Gastrocnemius medialis (tissue), 4 donors: ENCODE measurements at regions not wholly inside any gene's neighbourhood (a gene's known extent, or its start where the extent isn't known, plus 50 kb on each side); places are given as distances from the start of the nearest gene placed in this dataset.
"Not testable (repeated sequence)": the region's sequence is repeated elsewhere in the genome, so short reads cannot be mapped to it uniquely, and the experiment has no call there.

ENCODE experiments used
- ATAC-seq, 2 donors: fragments of 150-250 bp; one replicate each; pipeline ENCODE4 v1.9.1; 2016
- DNase-seq, 2 donors: peaks; one replicate each; pipeline ENCODE4 v3.0.0-alpha.2; 2019
- H3K27ac ChIP-seq, 4 donors: fragments of 200-600 bp; sonication (generic); 1 replicate in 1 of 4; 2 replicates in 3 of 4; pipeline ENCODE4 v1.5.1; 2016 to 2018; ENCODE audit warnings: mild to moderate bottlenecking in 2 of 4, moderate library complexity in 1 of 4
- H3K27me3 ChIP-seq, 3 donors: fragments of 200-600 bp; sonication (generic) in 2 of 3; 1 replicate in 1 of 3; 2 replicates in 2 of 3; pipeline versions ENCODE4 v1.5.1 to v1.6.0; 2016 to 2019; ENCODE audit warnings: mild to moderate bottlenecking in 1 of 3, moderate library complexity in 1 of 3
- H3K36me3 ChIP-seq, 2 donors: fragments of 200-600 bp; sonication (generic) in 1 of 2; one replicate each; pipeline ENCODE4 v1.5.1; 2017 to 2018
- H3K4me1 ChIP-seq, 2 donors: fragments of 200-600 bp; sonication (generic) in 1 of 2; one replicate each; pipeline ENCODE4 v1.5.1; 2016 to 2017; ENCODE audit warnings: mild to moderate bottlenecking in 2 of 2
- H3K4me3 ChIP-seq, 4 donors: fragments of 200-600 bp; sonication (generic) in 3 of 4; 1 replicate in 1 of 4; 2 replicates in 3 of 4; pipeline ENCODE4 v1.5.1; 2016 to 2019; ENCODE audit warnings: mild to moderate bottlenecking in 2 of 4
- H3K9me3 ChIP-seq, 3 donors: fragments of 200-600 bp; sonication (generic) in 2 of 3; 1 replicate in 1 of 3; 2 replicates in 2 of 3; pipeline ENCODE4 v1.5.1; 2016 to 2019
- POLR2A ChIP-seq, 2 donors: fragments of 450-650 bp; IDR thresholded peaks; one replicate each; pipeline ENCODE4 v1.6.1; 2017; ENCODE audit warnings: antibody characterized with exemption in 2 of 2, mild to moderate bottlenecking in 2 of 2, moderate library complexity in 2 of 2
- in situ Hi-C, 4 donors: fragments of 200-750 bp; cut with MboI; loops; one replicate each; pipeline versions ENCODE4 v1.15.0 to v1.8.0; 2017; ENCODE audit warnings: low sequenced_read_pairs in 4 of 4
- intact Hi-C: fragments of 100-400 bp; cut with DNase I; formaldehyde crosslinking; loops from one replicate; pipeline ENCODE4 v1.15.1; 2023; ENCODE audit warnings: low total_unique reads
- TF ChIP-seq, protein P1 (sequence below), 5 experiments: fragments of 450-650 bp in 3 of 5; fragments of 200-600 bp in 2 of 5; sonication (generic) in 2 of 5; IDR thresholded peaks in 4 of 5; conservative IDR thresholded peaks in 1 of 5; 1 replicate in 4 of 5; 2 replicates in 1 of 5; pipeline ENCODE4 v1.5.1; 2016 to 2019; ENCODE audit warnings: antibody characterized with exemption in 5 of 5, mild to moderate bottlenecking in 3 of 5, moderate library complexity in 3 of 5

DNA sequence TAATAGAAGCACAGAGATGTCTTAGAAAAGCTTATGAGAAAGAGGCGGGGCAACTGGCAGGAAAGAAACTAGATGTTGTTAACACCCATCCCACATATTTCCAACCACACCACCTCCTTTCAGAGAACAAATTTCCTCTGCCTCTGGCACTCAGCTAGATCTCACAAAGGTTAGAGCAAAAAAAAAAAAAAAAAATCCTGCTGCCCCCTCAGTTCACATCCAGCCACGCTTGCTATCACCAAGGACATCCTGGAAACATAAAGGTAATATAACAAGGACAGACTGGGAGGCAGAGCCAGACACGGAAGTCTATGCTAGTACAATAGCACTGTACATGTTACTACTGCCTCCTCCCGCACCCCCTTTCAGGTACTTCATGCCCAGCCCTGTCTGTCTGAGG, 238.0 kb upstream of the PTGER4 start:
- Histone ChIP-seq H3K27me3 (no peaks in the 10 kb centered on the region), H3K4me3 (no peak overlapping the region), H3K9me3 (peaks cover 0 to 3% (median 0%) of the 10 kb centered on the region in 3 donors), H3K27ac (no peak overlapping the region), H3K36me3 (no peaks in the 10 kb centered on the region), H3K4me1 (no peaks in the 10 kb centered on the region)
- intact Hi-C loops = no loop called here
- DNase-seq (no peak), ATAC-seq (no peak)
- in situ Hi-C loops = no loop called here
- TF ChIP-seq, protein P1, sequence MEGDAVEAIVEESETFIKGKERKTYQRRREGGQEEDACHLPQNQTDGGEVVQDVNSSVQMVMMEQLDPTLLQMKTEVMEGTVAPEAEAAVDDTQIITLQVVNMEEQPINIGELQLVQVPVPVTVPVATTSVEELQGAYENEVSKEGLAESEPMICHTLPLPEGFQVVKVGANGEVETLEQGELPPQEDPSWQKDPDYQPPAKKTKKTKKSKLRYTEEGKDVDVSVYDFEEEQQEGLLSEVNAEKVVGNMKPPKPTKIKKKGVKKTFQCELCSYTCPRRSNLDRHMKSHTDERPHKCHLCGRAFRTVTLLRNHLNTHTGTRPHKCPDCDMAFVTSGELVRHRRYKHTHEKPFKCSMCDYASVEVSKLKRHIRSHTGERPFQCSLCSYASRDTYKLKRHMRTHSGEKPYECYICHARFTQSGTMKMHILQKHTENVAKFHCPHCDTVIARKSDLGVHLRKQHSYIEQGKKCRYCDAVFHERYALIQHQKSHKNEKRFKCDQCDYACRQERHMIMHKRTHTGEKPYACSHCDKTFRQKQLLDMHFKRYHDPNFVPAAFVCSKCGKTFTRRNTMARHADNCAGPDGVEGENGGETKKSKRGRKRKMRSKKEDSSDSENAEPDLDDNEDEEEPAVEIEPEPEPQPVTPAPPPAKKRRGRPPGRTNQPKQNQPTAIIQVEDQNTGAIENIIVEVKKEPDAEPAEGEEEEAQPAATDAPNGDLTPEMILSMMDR (IDR thresholded peaks at IDR 0.05 in 4 of 5, conservative IDR thresholded peaks at IDR 0.05 in 1 of 5) = no peak
- no peak for TF ChIP-seq POLR2A (IDR thresholded peaks at IDR 0.05)

DNA sequence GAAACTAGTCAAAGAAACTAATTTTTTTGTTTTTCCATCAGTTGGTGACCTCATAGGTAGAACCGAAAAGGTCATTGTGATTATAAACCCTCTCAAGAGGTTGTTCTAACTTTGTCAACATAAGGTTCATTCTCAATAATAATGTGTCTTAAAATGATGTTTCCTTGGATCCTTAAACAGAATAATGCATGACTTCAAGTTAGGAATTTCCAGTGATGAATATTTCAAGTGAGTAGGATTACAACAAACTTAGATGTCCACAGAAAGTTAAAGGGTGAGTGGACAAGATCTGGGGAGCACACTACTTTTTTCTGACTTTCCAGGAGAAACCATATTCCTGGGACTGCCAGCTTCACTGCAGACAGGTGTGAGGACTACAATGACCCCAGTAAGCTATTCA, 239.0 kb upstream of the PTGER4 start:
- Histone ChIP-seq H3K4me1 (no peaks in the 10 kb centered on the region), H3K36me3 (no peaks in the 10 kb centered on the region), H3K9me3 (peaks cover 0 to 3% (median 0%) of the 10 kb centered on the region in 3 donors), H3K27ac (no peak overlapping the region), H3K4me3 (no peak overlapping the region), H3K27me3 (no peaks in the 10 kb centered on the region)
- in situ Hi-C loops = no loop called here
- intact Hi-C loops = no loop called here
- DNase-seq (no peak), ATAC-seq (no peak)
- no peak for TF ChIP-seq POLR2A (IDR thresholded peaks at IDR 0.05)
- TF ChIP-seq, protein P1 (IDR thresholded peaks at IDR 0.05 in 4 of 5, conservative IDR thresholded peaks at IDR 0.05 in 1 of 5) = no peak

DNA sequence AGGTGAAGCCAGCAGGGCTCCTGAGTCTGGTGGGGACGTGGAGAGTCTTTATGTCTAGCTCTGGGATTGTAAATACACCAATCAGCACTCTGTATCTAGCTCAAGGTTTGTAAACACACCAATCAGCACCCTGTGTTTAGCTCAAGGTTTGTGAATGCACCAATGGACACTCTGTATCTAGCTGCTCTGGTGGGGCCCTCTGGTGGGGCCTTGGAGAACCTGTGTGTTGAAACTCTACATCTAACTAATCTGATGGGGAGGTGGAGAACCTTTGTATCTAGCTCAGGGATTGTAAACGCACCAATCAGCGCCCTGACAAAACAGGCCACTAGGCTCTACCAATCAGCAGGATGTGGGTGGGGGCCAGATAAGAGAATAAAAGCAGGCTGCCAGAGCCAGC, 240.6 kb upstream of the PTGER4 start:
- intact Hi-C loops, in situ Hi-C loops: not testable (repeated sequence)

DNA sequence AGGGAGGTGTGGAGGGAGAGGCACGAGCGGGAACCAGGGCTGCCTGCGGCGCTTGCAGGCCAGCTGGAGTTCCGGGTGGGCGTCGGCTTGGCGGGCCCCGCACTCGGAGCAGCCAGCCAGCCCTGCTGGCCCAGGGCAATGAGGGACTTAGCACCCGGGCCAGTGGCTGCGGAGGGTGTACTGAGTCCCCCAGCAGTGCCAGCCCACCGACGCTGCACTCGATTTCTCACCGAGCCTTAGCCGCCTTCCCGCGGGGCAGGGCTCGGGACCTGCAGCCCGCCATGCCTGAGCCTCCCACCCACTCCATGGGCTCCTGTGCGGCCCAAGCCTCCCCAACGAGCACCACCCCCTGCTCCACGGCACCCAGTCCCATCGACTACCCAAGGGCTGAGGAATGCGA, 241.1 kb upstream of the PTGER4 start:
- H3K27me3 ChIP-seq, intact Hi-C loops, H3K36me3 ChIP-seq, H3K27ac ChIP-seq, in situ Hi-C loops, ATAC-seq, DNase-seq, H3K4me1 ChIP-seq, H3K4me3 ChIP-seq, H3K9me3 ChIP-seq: not testable (repeated sequence)

More for the DNA sequence above, 240.6 kb upstream of the PTGER4 start:
- H3K4me1 ChIP-seq, H3K9me3 ChIP-seq, DNase-seq, H3K27me3 ChIP-seq, H3K27ac ChIP-seq, H3K4me3 ChIP-seq, ATAC-seq, H3K36me3 ChIP-seq: not testable (repeated sequence)

DNA sequence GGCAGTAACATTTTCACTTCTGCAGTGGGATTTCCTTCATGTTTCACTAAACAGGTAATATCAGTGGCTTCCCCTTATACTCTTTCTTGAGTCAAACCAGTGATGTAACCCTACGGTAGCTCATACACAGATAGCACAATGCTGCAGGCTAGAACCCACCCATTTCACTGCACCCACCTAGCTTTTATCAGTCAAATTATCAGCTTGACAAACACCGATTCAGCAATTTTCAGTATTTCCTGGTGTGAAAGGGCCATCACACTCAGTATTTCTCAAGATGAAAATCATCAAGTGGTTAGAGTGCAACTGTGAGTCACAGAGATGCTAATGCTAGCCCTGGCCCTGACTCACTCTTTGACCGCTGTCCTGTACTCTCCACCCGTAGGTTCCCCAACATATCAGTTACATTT, 242.3 kb upstream of the PTGER4 start:
- Histone ChIP-seq H3K4me1 (no peaks in the 10 kb centered on the region), H3K27me3 (no peaks in the 10 kb centered on the region), H3K4me3 (no peak overlapping the region), H3K9me3 (no peaks in the 10 kb centered on the region), H3K27ac (no peak overlapping the region), H3K36me3 (no peaks in the 10 kb centered on the region)
- TF ChIP-seq, protein P1 (IDR thresholded peaks at IDR 0.05 in 4 of 5, conservative IDR thresholded peaks at IDR 0.05 in 1 of 5) = no peak
- TF ChIP-seq POLR2A (IDR thresholded peaks at IDR 0.05) = no peak
- ATAC-seq (no peak), DNase-seq (no peak)
- in situ Hi-C loops (no loop called here), intact Hi-C loops (no loop called here)

DNA sequence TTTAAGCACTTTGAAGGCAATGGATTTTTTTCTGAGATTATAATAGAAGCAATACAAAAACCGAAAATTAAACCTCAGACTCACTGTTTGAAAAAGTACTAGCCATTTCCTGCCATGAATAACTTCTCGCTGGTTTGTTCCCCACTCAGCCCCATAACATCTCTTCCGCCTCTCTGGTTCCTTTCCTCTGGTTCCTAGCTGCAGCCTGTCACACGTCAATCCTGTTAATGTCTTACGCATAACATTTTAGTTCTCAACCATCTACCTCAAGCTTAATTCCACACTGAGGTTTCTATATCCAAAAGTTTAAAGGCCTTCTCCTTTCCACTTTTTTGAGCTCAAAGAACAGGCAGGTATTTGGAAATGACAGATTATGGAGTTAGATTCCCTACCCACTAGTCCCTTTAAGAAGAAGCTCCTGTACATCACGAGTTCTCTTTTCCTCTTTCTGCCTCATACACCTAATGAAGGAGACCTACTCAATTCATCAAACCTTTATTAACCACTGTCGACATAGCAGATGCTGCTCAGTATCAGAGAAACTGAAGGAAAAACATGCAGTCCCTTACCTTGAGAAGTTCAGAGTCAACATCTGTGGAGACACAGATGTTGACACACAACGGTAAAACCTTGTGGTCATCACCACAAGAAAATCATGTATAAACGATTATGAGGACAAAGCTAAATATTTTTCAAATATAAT, 243.0 kb upstream of the PTGER4 start:
- Histone ChIP-seq H3K27ac (no peak overlapping the region), H3K27me3 (no peaks in the 10 kb centered on the region), H3K4me3 (no peak overlapping the region), H3K36me3 (no peaks in the 10 kb centered on the region), H3K9me3 (no peaks in the 10 kb centered on the region), H3K4me1 (no peaks in the 10 kb centered on the region)
- no peak for TF ChIP-seq POLR2A (IDR thresholded peaks at IDR 0.05)
- TF ChIP-seq, protein P1 (IDR thresholded peaks at IDR 0.05 in 4 of 5, conservative IDR thresholded peaks at IDR 0.05 in 1 of 5) = no peak
- ATAC-seq (no peak), DNase-seq (no peak)
- intact Hi-C loops (no loop called here), in situ Hi-C loops (no loop called here)

DNA sequence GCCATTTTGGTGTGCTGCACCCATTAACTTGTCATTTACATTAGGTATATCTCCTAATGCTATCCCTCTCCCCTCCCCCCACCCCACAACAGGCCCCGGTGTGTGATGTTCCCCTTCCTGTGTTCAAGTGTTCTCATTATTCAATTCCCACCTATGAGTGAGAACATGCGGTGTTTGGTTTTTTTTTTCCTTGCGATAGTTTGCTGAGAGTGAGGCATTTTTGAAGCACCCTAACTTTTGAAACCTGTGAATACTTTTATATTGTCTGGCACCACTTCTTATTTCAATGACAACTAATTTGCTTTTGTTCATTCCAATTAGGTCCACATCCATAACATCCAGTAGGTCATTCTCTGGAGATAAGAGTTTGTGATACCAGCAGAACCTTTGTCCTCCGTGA, 244.0 kb upstream of the PTGER4 start:
- intact Hi-C loops, H3K4me3 ChIP-seq, ATAC-seq, in situ Hi-C loops, H3K27ac ChIP-seq, H3K36me3 ChIP-seq, H3K4me1 ChIP-seq, DNase-seq, H3K9me3 ChIP-seq, H3K27me3 ChIP-seq: not testable (repeated sequence)
